ENCODE measurements at regions not wholly inside any gene's neighbourhood (a gene's known extent, or its start where the extent isn't known, plus 50 kb on each side); places are given as distances from the start of the nearest gene placed in this dataset.
A peak's percentile ranks its signal among the peaks of the same experiment; 100 is the strongest.

GRCh38 chr1:55833529-55834091 is 618.4 kb upstream of the USP24 start:
- Mint-ChIP-seq H3K36me3 (peaks cover 4% of the 10 kb centered on the region), H3K4me3 (no peak overlapping the region), H3K9me3 (peaks cover 19% of the 10 kb centered on the region), H3K27ac (no peak overlapping the region), H3K27me3 (no peaks in the 10 kb centered on the region), H3K4me1 (ENCODE audit: unreplicated experiment) (peaks cover 13% of the 10 kb centered on the region)
- no peak for DNase-seq (ENCODE audit: extremely low spot score, unreplicated experiment)
- no peak for TF ChIP-seq CTCF (conservative IDR thresholded peaks at IDR 0.05)

- no peak for DNase-seq (ENCODE audit: extremely low spot score, unreplicated experiment)
- no peaks in the 10 kb centered on the region for H3K27me3 Mint-ChIP-seq
- no peak for TF ChIP-seq CTCF (conservative IDR thresholded peaks at IDR 0.05)
- H3K36me3 Mint-ChIP-seq = no peaks in the 10 kb centered on the region
- peaks cover 15% of the 10 kb centered on the region for H3K9me3 Mint-ChIP-seq
- no peak overlapping the region for H3K4me3 Mint-ChIP-seq
- no peak overlapping the region for H3K27ac Mint-ChIP-seq
- H3K4me1 Mint-ChIP-seq (ENCODE audit: unreplicated experiment) = peaks cover 21% of the 10 kb centered on the region
These were observed 616.6 kb upstream of the USP24 start for GRCh38 chr1:55831759-55832158.

GRCh38 chr1:55828044-55828443 is 612.9 kb upstream of the USP24 start:
- Mint-ChIP-seq H3K27me3 (no peaks in the 10 kb centered on the region), H3K4me3 (peak overlapping the region; percentile 19), H3K27ac (no peak overlapping the region), H3K36me3 (no peaks in the 10 kb centered on the region), H3K9me3 (peaks cover 7% of the 10 kb centered on the region), H3K4me1 (ENCODE audit: unreplicated experiment) (peaks cover 33% of the 10 kb centered on the region)
- no peak for DNase-seq (ENCODE audit: extremely low spot score, unreplicated experiment)
- TF ChIP-seq CTCF (conservative IDR thresholded peaks at IDR 0.05) = no peak

- no peak for TF ChIP-seq CTCF (conservative IDR thresholded peaks at IDR 0.05)
- H3K4me1 Mint-ChIP-seq (ENCODE audit: unreplicated experiment) = peaks cover 40% of the 10 kb centered on the region
- H3K36me3 Mint-ChIP-seq = no peaks in the 10 kb centered on the region
- H3K27me3 Mint-ChIP-seq = no peaks in the 10 kb centered on the region
- H3K27ac Mint-ChIP-seq = no peak overlapping the region
- DNase-seq (ENCODE audit: extremely low spot score, unreplicated experiment) = no peak
- H3K4me3 Mint-ChIP-seq = no peak overlapping the region
- peaks cover 7% of the 10 kb centered on the region for H3K9me3 Mint-ChIP-seq
These were observed 612.2 kb upstream of the USP24 start for GRCh38 chr1:55827350-55827749.

- no peak overlapping the region for H3K4me3 Mint-ChIP-seq
- H3K27me3 Mint-ChIP-seq = no peaks in the 10 kb centered on the region
- H3K4me1 Mint-ChIP-seq (ENCODE audit: unreplicated experiment) = peaks cover 48% of the 10 kb centered on the region
- H3K36me3 Mint-ChIP-seq = no peaks in the 10 kb centered on the region
- no peak for DNase-seq (ENCODE audit: extremely low spot score, unreplicated experiment)
- no peak overlapping the region for H3K27ac Mint-ChIP-seq
- peaks cover 12% of the 10 kb centered on the region for H3K9me3 Mint-ChIP-seq
- TF ChIP-seq CTCF (conservative IDR thresholded peaks at IDR 0.05) = no peak
These were observed 611.4 kb upstream of the USP24 start for GRCh38 chr1:55826381-55827080.
